Endothelial cell of umbilical vein (primary cell): ENCODE measurements at regions not wholly inside any gene's neighbourhood (a gene's known extent, or its start where the extent isn't known, plus 50 kb on each side); places are given as distances from the start of the nearest gene placed in this dataset.

Experiments
- BruUV-seq: library from RNA; stranded (reverse); fragments of 400-500 nt; replicated peaks from 2 replicates; lab custom pipeline; 2021; lab: Mats Ljungman, UMichigan
- CTCF ChIA-PET: fragments of 300-600, 350-600 bp; sonication (Branson Sonifier 250); formaldehyde crosslinking; loops from one replicate; lab custom pipeline; 2021; ENCODE audit warnings: antibody characterized with exemption, inconsistent platforms; lab: Charles Lee
- POLR2A ChIA-PET: fragments of 300-600, 350-600 bp; sonication (Branson Sonifier 250); formaldehyde crosslinking; loops from one replicate; lab custom pipeline; 2021; ENCODE audit warnings: antibody characterized with exemption, inconsistent platforms; lab: Charles Lee
- DNase-seq: peaks from one replicate; pipeline ENCODE4 v3.0.0-alpha.2; 2011; ENCODE audit warnings: low read depth, low spot score
- FAIRE-seq: peaks from 2 replicates; lab custom pipeline; 2011; peaks lifted over from hg19 to GRCh38; lab: Jason Lieb, UNC
- H2AFZ ChIP-seq: 2 replicates; pipeline ENCODE4 v1.6.0; 2012; ENCODE audit warnings: low read depth, low read length, control low read depth, inconsistent platforms
- H3K27ac ChIP-seq: 2 replicates; pipeline ENCODE4 v1.5.1; 2011; ENCODE audit warnings: low read depth, mild to moderate bottlenecking, control low read depth, low read length, moderate library complexity; ENCODE audit not compliant: insufficient read depth
- H3K27me3 ChIP-seq, 2 experiments: 2 replicates each; pipeline versions ENCODE4 v1.6.0 to v1.6.1; 2011; ENCODE audit warnings: low read length in 2 of 2, mixed read lengths in 1 of 2; ENCODE audit not compliant: control insufficient read depth in 2 of 2, insufficient read depth in 2 of 2
- H3K36me3 ChIP-seq, 2 experiments: 2 replicates in 1 of 2; 3 replicates in 1 of 2; pipeline ENCODE4 v1.5.1; 2011; ENCODE audit warnings: low read length in 2 of 2, mild to moderate bottlenecking in 1 of 2, moderate library complexity in 1 of 2; ENCODE audit not compliant: control insufficient read depth in 2 of 2, insufficient read depth in 2 of 2; ENCODE audit errors: extremely low read depth in 1 of 2
- H3K4me1 ChIP-seq: 3 replicates; pipeline ENCODE4 v1.5.1; 2011; ENCODE audit warnings: mild to moderate bottlenecking, low read length; ENCODE audit not compliant: control insufficient read depth, insufficient read depth; ENCODE audit errors: extremely low read depth
- H3K4me2 ChIP-seq: 2 replicates; pipeline ENCODE4 v1.6.1; 2011; ENCODE audit warnings: low read length, control low read depth, mixed read lengths; ENCODE audit not compliant: insufficient read depth
- H3K4me3 ChIP-seq, 3 experiments: fragments of 200-600 bp in 1 of 3; sonication (generic), shearing (Covaris generic) in 1 of 3; replicated peaks in 1 of 3; 2 replicates each; pipeline ENCODE4 v1.5.1; 2011 to 2016; ENCODE audit warnings: control low read depth in 3 of 3, low read length in 3 of 3, mild to moderate bottlenecking in 2 of 3, inconsistent platforms in 1 of 3, low read depth in 1 of 3, moderate library complexity in 1 of 3; ENCODE audit not compliant: insufficient read depth in 1 of 3
- H3K79me2 ChIP-seq: 2 replicates; pipeline ENCODE4 v1.6.0; 2012; ENCODE audit warnings: low read length, inconsistent platforms; ENCODE audit not compliant: control insufficient read depth, insufficient read depth
- H3K9ac ChIP-seq: replicated peaks from 2 replicates; pipeline ENCODE3; 2011; ENCODE audit warnings: low read length, control low read depth; ENCODE audit not compliant: insufficient read depth; ENCODE audit errors: extremely low read depth
- H3K9me1 ChIP-seq: replicated peaks from 3 replicates; pipeline ENCODE4 v1.6.0; 2011; ENCODE audit warnings: mild to moderate bottlenecking, low read length; ENCODE audit not compliant: control insufficient read depth, insufficient read depth; ENCODE audit errors: extremely low read depth
- H3K9me3 ChIP-seq: replicated peaks from 2 replicates; pipeline ENCODE4 v1.5.1; 2012; ENCODE audit warnings: low read length, inconsistent platforms; ENCODE audit not compliant: control insufficient read depth, insufficient read depth
- H4K20me1 ChIP-seq: replicated peaks from 2 replicates; pipeline ENCODE3; 2011; ENCODE audit warnings: mild to moderate bottlenecking, low read length; ENCODE audit not compliant: control insufficient read depth, insufficient read depth; ENCODE audit errors: extremely low read depth
- EZH2 ChIP-seq: IDR thresholded peaks from 2 replicates; pipeline ENCODE4 v1.6.1; 2012; ENCODE audit warnings: borderline replicate concordance, low read depth, mild to moderate bottlenecking, moderate library complexity, low read length, inconsistent platforms; ENCODE audit not compliant: severe bottlenecking
- JUN ChIP-seq: IDR thresholded peaks from 2 replicates; pipeline ENCODE4 v1.6.1; 2011; ENCODE audit warnings: borderline replicate concordance, low read depth; ENCODE audit not compliant: insufficient read length, insufficient read depth
- POLR2A ChIP-seq: IDR thresholded peaks from 2 replicates; pipeline ENCODE4 v1.6.1; 2012; ENCODE audit warnings: low read depth, mild to moderate bottlenecking, control low read depth, low read length
- POLR2AphosphoS5 ChIP-seq: IDR thresholded peaks from 2 replicates; pipeline ENCODE4 v1.6.1; 2012; ENCODE audit warnings: low read depth, mild to moderate bottlenecking, control low read depth, low read length, moderate library complexity; ENCODE audit not compliant: insufficient read depth
- dilution Hi-C: fragments of 300-500 bp; cut with MboI; formaldehyde crosslinking; loops from one replicate; pipeline ENCODE4 v1.15.0; 2019; ENCODE audit warnings: low sequenced_read_pairs; ENCODE audit not compliant: extremely low pct_ligation_motif_present
- intact Hi-C: fragments of 100-400 bp; cut with micrococcal nuclease; formaldehyde crosslinking; loops from one replicate; pipeline ENCODE4 v1.10.0; 2022
- TF ChIP-seq, protein P1 (sequence below), 2 donors: IDR thresholded peaks; 1 replicate in 1 of 2; 2 replicates in 1 of 2; pipeline ENCODE4 v1.5.1; 2011; ENCODE audit warnings: low read length in 2 of 2, mild to moderate bottlenecking in 2 of 2, moderate library complexity in 2 of 2, control low read depth in 1 of 2, inconsistent platforms in 1 of 2, low read depth in 1 of 2; ENCODE audit not compliant: insufficient read depth in 1 of 2; ENCODE audit errors: extremely low read depth in 1 of 2
- TF ChIP-seq, protein P2 (sequence below): IDR thresholded peaks from 2 replicates; pipeline ENCODE4 v1.6.1; 2011; ENCODE audit not compliant: insufficient read depth, insufficient read length

DNA sequence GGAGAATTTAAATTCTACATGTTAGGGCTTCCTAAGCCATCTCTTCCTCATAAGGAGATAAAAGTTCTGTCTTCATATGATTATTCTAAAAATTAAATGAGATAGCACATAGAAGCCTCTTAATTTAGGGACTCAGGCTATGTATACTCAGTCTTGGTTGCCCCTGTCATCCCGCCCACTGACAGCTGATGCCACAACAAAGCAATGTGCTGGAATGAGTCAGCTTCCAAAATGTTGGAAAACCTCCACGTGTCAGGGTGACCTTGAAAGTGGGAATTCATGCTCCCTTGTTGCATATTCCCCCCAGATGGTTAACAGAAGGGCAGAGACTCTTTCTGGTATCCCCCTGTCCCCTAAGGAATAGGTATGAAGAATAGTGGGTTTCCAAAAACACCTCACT is 238.0 kb upstream of the DDHD1 start:
- Histone ChIP-seq H4K20me1 (no peaks in the 10 kb centered on the region), H3K9ac (no peak overlapping the region), H3K4me2 (peak overlapping the region; percentile 22), H3K4me1 (peaks cover 13% of the 10 kb centered on the region), H3K79me2 (no peaks in the 10 kb centered on the region), H3K4me3 (no peak overlapping the region), H3K9me3 (peaks cover 2% of the 10 kb centered on the region), H3K27me3 (no peaks in the 10 kb centered on the region), H2AFZ (peak overlapping the region; percentile 27), H3K27ac (no peak overlapping the region), H3K9me1 (no peaks in the 10 kb centered on the region), H3K36me3 (no peaks in the 10 kb centered on the region)
- TF ChIP-seq, protein P1, sequence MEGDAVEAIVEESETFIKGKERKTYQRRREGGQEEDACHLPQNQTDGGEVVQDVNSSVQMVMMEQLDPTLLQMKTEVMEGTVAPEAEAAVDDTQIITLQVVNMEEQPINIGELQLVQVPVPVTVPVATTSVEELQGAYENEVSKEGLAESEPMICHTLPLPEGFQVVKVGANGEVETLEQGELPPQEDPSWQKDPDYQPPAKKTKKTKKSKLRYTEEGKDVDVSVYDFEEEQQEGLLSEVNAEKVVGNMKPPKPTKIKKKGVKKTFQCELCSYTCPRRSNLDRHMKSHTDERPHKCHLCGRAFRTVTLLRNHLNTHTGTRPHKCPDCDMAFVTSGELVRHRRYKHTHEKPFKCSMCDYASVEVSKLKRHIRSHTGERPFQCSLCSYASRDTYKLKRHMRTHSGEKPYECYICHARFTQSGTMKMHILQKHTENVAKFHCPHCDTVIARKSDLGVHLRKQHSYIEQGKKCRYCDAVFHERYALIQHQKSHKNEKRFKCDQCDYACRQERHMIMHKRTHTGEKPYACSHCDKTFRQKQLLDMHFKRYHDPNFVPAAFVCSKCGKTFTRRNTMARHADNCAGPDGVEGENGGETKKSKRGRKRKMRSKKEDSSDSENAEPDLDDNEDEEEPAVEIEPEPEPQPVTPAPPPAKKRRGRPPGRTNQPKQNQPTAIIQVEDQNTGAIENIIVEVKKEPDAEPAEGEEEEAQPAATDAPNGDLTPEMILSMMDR (IDR thresholded peaks at IDR 0.05; ENCODE audit: extremely low read depth in 1 of 2, insufficient read depth in 1 of 2, low read depth in 1 of 2, low read length in 2 of 2): no peak
- no peak for TF ChIP-seq POLR2A
- TF ChIP-seq, protein P2, sequence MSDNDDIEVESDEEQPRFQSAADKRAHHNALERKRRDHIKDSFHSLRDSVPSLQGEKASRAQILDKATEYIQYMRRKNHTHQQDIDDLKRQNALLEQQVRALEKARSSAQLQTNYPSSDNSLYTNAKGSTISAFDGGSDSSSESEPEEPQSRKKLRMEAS: peak; percentile 19
- dilution Hi-C loops (no loop called here), intact Hi-C loops (no loop called here)
- no peak for DNase-seq
- ChIA-PET CTCF (interaction anchor here (1.4 to 1.5 kb wide), 3 partner anchors 42 to 95 kb away, joined by 3 to 6 read pairs (median 3); no protein-coding TSS in a partner anchor), POLR2A (no interaction called here)
- no peak for FAIRE-seq
- no TSS peak for BruUV-seq

DNA sequence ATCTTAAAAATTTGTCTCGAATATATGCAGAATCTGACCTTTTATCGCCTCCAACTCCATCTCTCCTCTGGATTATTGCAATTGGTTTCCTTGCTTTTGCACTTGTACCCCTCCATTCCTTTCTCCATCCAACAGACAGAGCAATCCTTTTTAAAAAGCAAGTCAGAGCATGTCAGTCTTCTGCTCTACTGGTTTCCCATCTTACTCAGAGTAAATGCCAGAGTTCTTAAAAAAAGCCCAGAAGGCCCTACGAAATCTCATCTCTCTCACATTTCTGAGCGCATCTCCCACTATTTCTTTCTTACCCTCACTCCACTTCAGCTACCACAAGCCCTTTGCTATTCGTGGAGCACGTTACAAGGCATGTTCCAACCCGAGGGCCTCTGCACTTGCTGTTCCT is 236.9 kb upstream of the DDHD1 start:
- Histone ChIP-seq H3K4me2 (no peak overlapping the region), H3K79me2 (no peaks in the 10 kb centered on the region), H3K9me3 (peaks cover 1% of the 10 kb centered on the region), H3K27me3 (no peaks in the 10 kb centered on the region), H3K27ac (no peak overlapping the region), H3K36me3 (no peaks in the 10 kb centered on the region), H4K20me1 (no peaks in the 10 kb centered on the region), H3K4me3 (no peak overlapping the region), H2AFZ (no peak overlapping the region), H3K9ac (no peak overlapping the region), H3K9me1 (no peaks in the 10 kb centered on the region), H3K4me1 (peaks cover 13% of the 10 kb centered on the region)
- no peak for TF ChIP-seq POLR2AphosphoS5
- TF ChIP-seq, protein P2: no peak
- no peak for TF ChIP-seq EZH2
- no peak for TF ChIP-seq JUN
- TF ChIP-seq, protein P1 (IDR thresholded peaks at IDR 0.05; ENCODE audit: extremely low read depth in 1 of 2, insufficient read depth in 1 of 2, low read depth in 1 of 2, low read length in 2 of 2): no peak
- BruUV-seq: no TSS peak
- dilution Hi-C loops: no loop called here
- DNase-seq: no peak
- intact Hi-C loops: no loop called here
- FAIRE-seq: no peak
- ChIA-PET POLR2A (no interaction called here), CTCF (interaction anchor here (1.5 to 3.9 kb wide), 3 partner anchors 9 to 94 kb away, joined by 6 to 12 read pairs (median 12); no protein-coding TSS in a partner anchor)
